Keratinocyte (primary cell): ENCODE measurements at regions not wholly inside any gene's neighbourhood (a gene's known extent, or its start where the extent isn't known, plus 50 kb on each side); places are given as distances from the start of the nearest gene placed in this dataset.

ENCODE experiments used
- DNase-seq: peaks from one replicate; pipeline ENCODE4 v3.0.0-alpha.2; 2011; ENCODE audit warnings: low read depth, missing footprints, low spot score
- FAIRE-seq: peaks from 2 replicates; lab custom pipeline; 2011; peaks lifted over from hg19 to GRCh38; lab: Jason Lieb, UNC
- H2AFZ ChIP-seq: 2 replicates; pipeline ENCODE4 v1.6.0; 2012; ENCODE audit warnings: low read length, control low read depth, inconsistent platforms; ENCODE audit not compliant: control insufficient read depth
- H3K27ac ChIP-seq: 2 replicates; pipeline ENCODE4 v1.5.1; 2011; ENCODE audit warnings: low read length; ENCODE audit not compliant: control insufficient read depth, insufficient read depth
- H3K27me3 ChIP-seq: 3 replicates; pipeline ENCODE4 v1.6.0; 2011; ENCODE audit warnings: low read length; ENCODE audit not compliant: control insufficient read depth, insufficient read depth; ENCODE audit errors: extremely low read depth
- H3K36me3 ChIP-seq, 2 experiments: 2 replicates in 1 of 2; 3 replicates in 1 of 2; pipeline ENCODE4 v1.5.1; 2011; ENCODE audit warnings: low read length in 2 of 2, mild to moderate bottlenecking in 1 of 2; ENCODE audit not compliant: control insufficient read depth in 2 of 2, insufficient read depth in 2 of 2; ENCODE audit errors: extremely low read depth in 1 of 2
- H3K4me1 ChIP-seq: 3 replicates; pipeline ENCODE4 v1.5.1; 2011; ENCODE audit warnings: low read length; ENCODE audit not compliant: control insufficient read depth, insufficient read depth; ENCODE audit errors: extremely low read depth
- H3K4me2 ChIP-seq: 3 replicates; pipeline ENCODE4 v1.6.0; 2011; ENCODE audit warnings: low read depth, low read length; ENCODE audit not compliant: control insufficient read depth, insufficient read depth; ENCODE audit errors: extremely low read depth
- H3K4me3 ChIP-seq, 3 experiments: fragments of 200-600 bp in 1 of 3; sonication (generic) in 1 of 3; 2 replicates in 2 of 3; 3 replicates in 1 of 3; pipeline ENCODE4 v1.5.1; 2011 to 2016; ENCODE audit warnings: low read length in 3 of 3, mild to moderate bottlenecking in 3 of 3, control low read depth in 2 of 3, inconsistent platforms in 1 of 3, low read depth in 1 of 3, mixed read lengths in 1 of 3, mixed run types in 1 of 3, moderate library complexity in 1 of 3; ENCODE audit not compliant: control insufficient read depth in 2 of 3, insufficient read depth in 2 of 3; ENCODE audit errors: extremely low read depth in 1 of 3
- H3K79me2 ChIP-seq: 2 replicates; pipeline ENCODE4 v1.6.0; 2012; ENCODE audit warnings: low read length; ENCODE audit not compliant: control insufficient read depth, insufficient read depth
- H3K9ac ChIP-seq: 3 replicates; pipeline ENCODE4 v1.6.0; 2011; ENCODE audit warnings: low read length; ENCODE audit not compliant: control insufficient read depth, insufficient read depth; ENCODE audit errors: extremely low read depth
- H3K9me1 ChIP-seq: 3 replicates; pipeline ENCODE4 v1.6.0; 2011; ENCODE audit warnings: low read length; ENCODE audit not compliant: control insufficient read depth, insufficient read depth; ENCODE audit errors: extremely low read depth
- H3K9me3 ChIP-seq: 2 replicates; pipeline ENCODE4 v1.5.1; 2012; ENCODE audit warnings: low read depth, low read length; ENCODE audit not compliant: control insufficient read depth
- H4K20me1 ChIP-seq: 3 replicates; pipeline ENCODE4 v1.6.0; 2011; ENCODE audit warnings: low read length; ENCODE audit not compliant: control insufficient read depth, insufficient read depth; ENCODE audit errors: extremely low read depth
- EZH2 ChIP-seq: IDR thresholded peaks from one replicate; pipeline ENCODE4 v1.6.1; 2012; ENCODE audit warnings: inconsistent platforms, mild to moderate bottlenecking, low read length, moderate library complexity
- dilution Hi-C: fragments of 300-500 bp; cut with MboI; formaldehyde crosslinking; loops from one replicate; pipeline ENCODE4 v1.7.0; 2020; ENCODE audit warnings: low sequenced_read_pairs; ENCODE audit not compliant: extremely low pct_ligation_motif_present
- TF ChIP-seq, protein P1 (sequence below), 3 experiments: IDR thresholded peaks in 1 of 3; conservative IDR thresholded peaks in 1 of 3; optimal IDR thresholded peaks in 1 of 3; 2 replicates in 2 of 3; 3 replicates in 1 of 3; pipeline versions ENCODE3 to v1.5.1; 2011; ENCODE audit warnings: low read length in 3 of 3, mild to moderate bottlenecking in 3 of 3, moderate library complexity in 2 of 3, control low read depth in 1 of 3, inconsistent platforms in 1 of 3; ENCODE audit not compliant: insufficient read depth in 2 of 3; ENCODE audit errors: extremely low read depth in 1 of 3

DNA sequence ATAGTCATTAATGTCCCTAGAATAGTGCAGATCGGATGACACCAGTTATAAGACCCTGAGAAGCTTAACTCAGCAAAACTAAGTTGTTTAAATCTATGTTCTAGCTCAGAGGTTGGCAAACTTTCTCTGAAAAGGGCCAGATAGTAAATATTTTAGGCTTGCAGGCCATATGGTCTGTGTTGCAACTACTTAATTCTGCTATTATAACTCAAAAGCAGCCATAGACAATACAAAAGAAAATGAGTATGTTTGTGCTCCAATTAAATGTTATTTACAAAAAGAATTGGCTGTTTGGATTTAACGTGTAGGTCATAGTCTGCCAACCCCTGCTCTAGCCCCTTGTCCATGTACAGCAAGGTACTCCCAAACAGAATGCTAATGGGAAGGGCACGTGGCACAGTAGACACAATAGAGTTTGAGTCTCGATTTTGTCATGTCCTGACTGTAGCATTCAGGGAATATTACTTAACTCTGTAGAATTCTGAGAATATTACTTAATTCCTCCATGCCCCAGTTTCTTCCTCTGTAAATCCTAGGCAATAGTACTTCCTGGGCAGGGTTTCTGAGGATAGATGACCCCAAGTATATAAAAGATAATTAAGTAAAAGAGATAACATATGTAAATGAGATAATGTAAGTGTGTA lies 70.5 kb upstream of the ATP2C1 start:
- no peaks in the 10 kb centered on the region for H3K9me3 ChIP-seq
- no peaks in the 10 kb centered on the region for H3K79me2 ChIP-seq
- H4K20me1 ChIP-seq = no peaks in the 10 kb centered on the region
- H3K27me3 ChIP-seq = no peaks in the 10 kb centered on the region
- no peak for DNase-seq
- H3K4me1 ChIP-seq = peaks cover 15% of the 10 kb centered on the region
- no peak overlapping the region for H3K9ac ChIP-seq
- no peak overlapping the region for H3K4me2 ChIP-seq
- H3K9me1 ChIP-seq = no peaks in the 10 kb centered on the region
- dilution Hi-C loops = no loop called here
- H3K36me3 ChIP-seq = no peaks in the 10 kb centered on the region
- FAIRE-seq = no peak
- no peak overlapping the region for H2AFZ ChIP-seq
- TF ChIP-seq, protein P1, sequence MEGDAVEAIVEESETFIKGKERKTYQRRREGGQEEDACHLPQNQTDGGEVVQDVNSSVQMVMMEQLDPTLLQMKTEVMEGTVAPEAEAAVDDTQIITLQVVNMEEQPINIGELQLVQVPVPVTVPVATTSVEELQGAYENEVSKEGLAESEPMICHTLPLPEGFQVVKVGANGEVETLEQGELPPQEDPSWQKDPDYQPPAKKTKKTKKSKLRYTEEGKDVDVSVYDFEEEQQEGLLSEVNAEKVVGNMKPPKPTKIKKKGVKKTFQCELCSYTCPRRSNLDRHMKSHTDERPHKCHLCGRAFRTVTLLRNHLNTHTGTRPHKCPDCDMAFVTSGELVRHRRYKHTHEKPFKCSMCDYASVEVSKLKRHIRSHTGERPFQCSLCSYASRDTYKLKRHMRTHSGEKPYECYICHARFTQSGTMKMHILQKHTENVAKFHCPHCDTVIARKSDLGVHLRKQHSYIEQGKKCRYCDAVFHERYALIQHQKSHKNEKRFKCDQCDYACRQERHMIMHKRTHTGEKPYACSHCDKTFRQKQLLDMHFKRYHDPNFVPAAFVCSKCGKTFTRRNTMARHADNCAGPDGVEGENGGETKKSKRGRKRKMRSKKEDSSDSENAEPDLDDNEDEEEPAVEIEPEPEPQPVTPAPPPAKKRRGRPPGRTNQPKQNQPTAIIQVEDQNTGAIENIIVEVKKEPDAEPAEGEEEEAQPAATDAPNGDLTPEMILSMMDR (optimal IDR thresholded peaks at IDR 0.05 in 1 of 3, IDR thresholded peaks at IDR 0.05 in 1 of 3, conservative IDR thresholded peaks at IDR 0.05 in 1 of 3; ENCODE audit: extremely low read depth in 1 of 3, insufficient read depth in 2 of 3, low read length in 3 of 3) = no peak
- H3K27ac ChIP-seq = no peak overlapping the region
- no peak overlapping the region for H3K4me3 ChIP-seq

GRCh38 chr3:130823996-130824395 lies 69.9 kb upstream of the ATP2C1 start:
- dilution Hi-C loops = no loop called here
- no peak for FAIRE-seq
- Histone ChIP-seq H3K9me1 (no peaks in the 10 kb centered on the region), H3K9me3 (no peaks in the 10 kb centered on the region), H3K79me2 (no peaks in the 10 kb centered on the region), H2AFZ (no peak overlapping the region), H4K20me1 (no peaks in the 10 kb centered on the region), H3K36me3 (no peaks in the 10 kb centered on the region), H3K4me3 (no peak overlapping the region), H3K27me3 (no peaks in the 10 kb centered on the region), H3K27ac (no peak overlapping the region), H3K4me1 (peaks cover 15% of the 10 kb centered on the region), H3K4me2 (no peak overlapping the region), H3K9ac (no peak overlapping the region)
- TF ChIP-seq EZH2 = no peak
- TF ChIP-seq, protein P1 (optimal IDR thresholded peaks at IDR 0.05 in 1 of 3, IDR thresholded peaks at IDR 0.05 in 1 of 3, conservative IDR thresholded peaks at IDR 0.05 in 1 of 3; ENCODE audit: extremely low read depth in 1 of 3, insufficient read depth in 2 of 3, low read length in 3 of 3) = no peak
- DNase-seq = no peak
